ENCODE measurements at regions not wholly inside any gene's neighbourhood (a gene's known extent, or its start where the extent isn't known, plus 50 kb on each side); places are given as distances from the start of the nearest gene placed in this dataset.

DNA sequence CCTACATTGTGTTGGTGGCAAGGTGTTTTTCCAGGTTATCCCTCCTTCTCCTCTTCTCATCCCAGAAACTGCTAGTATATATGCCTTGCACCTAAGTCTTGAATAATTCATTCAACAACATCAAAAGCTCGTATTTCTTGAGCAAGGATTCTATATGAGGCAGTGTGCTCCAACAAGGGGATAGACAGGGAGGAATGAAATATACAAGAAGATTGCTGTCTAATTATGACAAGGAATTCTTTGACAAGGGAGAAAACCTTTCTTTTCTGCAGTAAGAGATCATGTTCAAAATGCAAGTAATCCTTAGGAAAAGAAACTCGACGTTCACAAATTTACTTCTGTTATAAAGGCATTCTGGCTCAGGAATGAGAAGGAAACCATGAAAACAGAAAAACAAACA lies 788.6 kb downstream of the TDRD15 start:
- no peak for TF ChIP-seq POLR2AphosphoS5 (IDR thresholded peaks at IDR 0.05; ENCODE audit: low read depth, low read length)
- no peak for TF ChIP-seq TAF1 (IDR thresholded peaks at IDR 0.05; ENCODE audit: borderline replicate concordance, insufficient read depth, low read length)
- no peak for TF ChIP-seq SIN3A (IDR thresholded peaks at IDR 0.05; ENCODE audit: borderline replicate concordance, insufficient read depth, low read length)
- TF ChIP-seq, protein P1, sequence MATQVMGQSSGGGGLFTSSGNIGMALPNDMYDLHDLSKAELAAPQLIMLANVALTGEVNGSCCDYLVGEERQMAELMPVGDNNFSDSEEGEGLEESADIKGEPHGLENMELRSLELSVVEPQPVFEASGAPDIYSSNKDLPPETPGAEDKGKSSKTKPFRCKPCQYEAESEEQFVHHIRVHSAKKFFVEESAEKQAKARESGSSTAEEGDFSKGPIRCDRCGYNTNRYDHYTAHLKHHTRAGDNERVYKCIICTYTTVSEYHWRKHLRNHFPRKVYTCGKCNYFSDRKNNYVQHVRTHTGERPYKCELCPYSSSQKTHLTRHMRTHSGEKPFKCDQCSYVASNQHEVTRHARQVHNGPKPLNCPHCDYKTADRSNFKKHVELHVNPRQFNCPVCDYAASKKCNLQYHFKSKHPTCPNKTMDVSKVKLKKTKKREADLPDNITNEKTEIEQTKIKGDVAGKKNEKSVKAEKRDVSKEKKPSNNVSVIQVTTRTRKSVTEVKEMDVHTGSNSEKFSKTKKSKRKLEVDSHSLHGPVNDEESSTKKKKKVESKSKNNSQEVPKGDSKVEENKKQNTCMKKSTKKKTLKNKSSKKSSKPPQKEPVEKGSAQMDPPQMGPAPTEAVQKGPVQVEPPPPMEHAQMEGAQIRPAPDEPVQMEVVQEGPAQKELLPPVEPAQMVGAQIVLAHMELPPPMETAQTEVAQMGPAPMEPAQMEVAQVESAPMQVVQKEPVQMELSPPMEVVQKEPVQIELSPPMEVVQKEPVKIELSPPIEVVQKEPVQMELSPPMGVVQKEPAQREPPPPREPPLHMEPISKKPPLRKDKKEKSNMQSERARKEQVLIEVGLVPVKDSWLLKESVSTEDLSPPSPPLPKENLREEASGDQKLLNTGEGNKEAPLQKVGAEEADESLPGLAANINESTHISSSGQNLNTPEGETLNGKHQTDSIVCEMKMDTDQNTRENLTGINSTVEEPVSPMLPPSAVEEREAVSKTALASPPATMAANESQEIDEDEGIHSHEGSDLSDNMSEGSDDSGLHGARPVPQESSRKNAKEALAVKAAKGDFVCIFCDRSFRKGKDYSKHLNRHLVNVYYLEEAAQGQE (IDR thresholded peaks at IDR 0.05; ENCODE audit: insufficient read depth in 1 of 2, low read depth in 2 of 2, low read length in 2 of 2): no peak
- no peak for TF ChIP-seq FOXP2 (optimal IDR thresholded peaks at IDR 0.05; ENCODE audit: borderline replicate concordance, extremely low read depth, extremely low read length, insufficient read depth)

All from PFSK-1 (cell line).